ENCODE measurements at regions not wholly inside any gene's neighbourhood (a gene's known extent, or its start where the extent isn't known, plus 50 kb on each side); places are given as distances from the start of the nearest gene placed in this dataset.

DNA sequence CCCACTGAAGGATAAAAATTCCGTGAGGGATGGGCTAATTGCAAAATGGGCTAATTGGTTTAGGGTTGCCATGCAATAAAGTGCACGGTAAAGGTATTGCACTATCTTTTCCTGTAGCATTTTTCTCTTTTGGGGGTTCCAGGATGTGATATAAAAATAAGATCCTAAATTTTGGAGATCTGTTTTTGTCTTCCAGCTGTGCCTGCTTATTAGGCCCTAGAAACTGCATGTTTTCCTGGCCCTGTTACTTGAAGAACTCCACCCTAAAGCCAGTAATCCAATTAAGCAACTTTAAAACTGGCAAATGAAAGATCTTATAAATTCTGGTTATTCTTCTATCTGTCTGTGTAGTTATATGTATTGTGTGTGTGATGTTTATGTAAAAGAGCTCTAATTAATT is 2489.6 kb downstream of the PCDH9 start:
- TF ChIP-seq POLR2AphosphoS5 (IDR thresholded peaks at IDR 0.05; ENCODE audit: borderline replicate concordance, low read depth, low read length) (no peak), EZH2 (IDR thresholded peaks at IDR 0.05) (no peak), FOXP2 (optimal IDR thresholded peaks at IDR 0.05; ENCODE audit: control extremely low read depth, extremely low read length, insufficient read depth) (no peak)
